Colonic mucosa (tissue), 4 donors: ENCODE measurements at regions not wholly inside any gene's neighbourhood (a gene's known extent, or its start where the extent isn't known, plus 50 kb on each side); places are given as distances from the start of the nearest gene placed in this dataset.

Source experiments
- DNase-seq: peaks from one replicate; pipeline ENCODE4 v3.0.0-alpha.2; 2020
- H3K27ac ChIP-seq: fragments of 200-600 bp; one replicate; pipeline ENCODE4 v1.8.0; 2021
- H3K27me3 ChIP-seq: fragments of 200-600 bp; one replicate; pipeline ENCODE4 v1.8.0; 2021
- H3K36me3 ChIP-seq: fragments of 200-600 bp; one replicate; pipeline ENCODE4 v1.8.0; 2021
- H3K4me1 ChIP-seq: fragments of 200-600 bp; one replicate; pipeline ENCODE4 v1.8.0; 2021; ENCODE audit warnings: mild to moderate bottlenecking
- H3K4me3 ChIP-seq: fragments of 200-600 bp; one replicate; pipeline ENCODE4 v1.8.0; 2021
- H3K9ac ChIP-seq, 2 donors: one replicate each; pipeline ENCODE4 v1.7.0; 2013; ENCODE audit warnings: control low read depth in 2 of 2, low read depth in 2 of 2, low read length in 2 of 2
- H3K9me3 ChIP-seq: fragments of 200-600 bp; one replicate; pipeline ENCODE4 v1.8.0; 2021
- CTCF ChIP-seq: fragments of 200-600 bp; IDR thresholded peaks from one replicate; pipeline ENCODE4 v1.8.0; 2022; ENCODE audit warnings: antibody characterized with exemption, mild to moderate bottlenecking
- intact Hi-C: fragments of 100-400 bp; cut with DNase I; formaldehyde crosslinking; loops from one replicate; pipeline ENCODE4 v1.14.1; 2022
- donor health status: healthy.
- donor health status: DM: no; HTN: no; CAD: no.
- donor health status: DM: no; HTN: no; CAD: no.

DNA sequence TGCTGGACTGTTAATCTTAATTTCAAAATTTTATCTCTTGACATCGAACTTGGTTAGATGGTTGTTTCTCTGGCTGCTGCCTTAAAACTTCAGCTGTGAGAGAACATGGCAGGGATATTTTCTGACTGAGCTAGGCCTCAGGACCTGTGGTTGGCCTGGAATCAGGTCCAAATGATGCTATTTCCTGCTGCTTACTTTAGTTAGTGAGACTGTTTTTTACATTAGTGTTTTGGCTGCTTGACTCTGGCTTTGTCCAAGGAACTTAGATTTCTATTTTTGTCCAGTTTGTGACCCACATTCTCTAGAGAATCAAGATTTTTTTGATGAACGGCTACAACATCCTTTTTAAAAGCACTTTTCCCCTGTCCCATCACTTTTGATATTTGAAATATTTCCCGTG, 497.9 kb upstream of the SGO1 start:
- H3K27me3 ChIP-seq, result no peaks in the 10 kb centered on the region
- intact Hi-C loops, result no loop called here
- DNase-seq, result no peak
- TF ChIP-seq CTCF, result no peak
- H3K4me1 ChIP-seq, result no peaks in the 10 kb centered on the region
- no peaks in the 10 kb centered on the region for H3K9me3 ChIP-seq
- H3K9ac ChIP-seq, result no peak overlapping the region
- H3K36me3 ChIP-seq, result no peaks in the 10 kb centered on the region
- H3K4me3 ChIP-seq, result no peak overlapping the region
- no peak overlapping the region for H3K27ac ChIP-seq

DNA sequence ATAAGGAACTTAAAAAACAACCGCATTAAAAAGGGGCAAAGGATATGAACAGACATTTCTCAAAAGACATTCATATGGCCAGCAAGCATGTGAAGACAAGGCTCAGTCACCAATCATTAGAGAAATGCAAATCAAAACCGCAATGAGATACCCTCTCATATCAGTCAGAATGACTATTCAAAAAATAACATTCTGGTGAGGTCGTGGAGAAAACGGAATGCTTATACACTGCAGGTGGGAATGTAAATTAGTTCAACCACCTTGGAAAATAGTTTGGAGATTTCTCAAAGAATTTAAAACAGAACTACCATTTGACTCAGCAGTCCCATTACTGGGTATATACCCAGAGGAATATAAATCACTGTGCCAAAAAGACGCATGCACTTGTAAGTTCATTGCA, 496.6 kb upstream of the SGO1 start:
- Histone ChIP-seq H3K27me3 (no peaks in the 10 kb centered on the region), H3K36me3 (no peaks in the 10 kb centered on the region), H3K4me3 (no peak overlapping the region), H3K9me3 (no peaks in the 10 kb centered on the region), H3K27ac (no peak overlapping the region), H3K9ac (no peak overlapping the region), H3K4me1 (no peaks in the 10 kb centered on the region)
- no peak for TF ChIP-seq CTCF
- intact Hi-C loops, result no loop called here
- DNase-seq, result no peak

- no peak overlapping the region for H3K4me3 ChIP-seq
- no peak overlapping the region for H3K9ac ChIP-seq
- H3K36me3 ChIP-seq, result no peaks in the 10 kb centered on the region
- TF ChIP-seq CTCF, result no peak
- H3K27me3 ChIP-seq, result no peaks in the 10 kb centered on the region
- no peaks in the 10 kb centered on the region for H3K4me1 ChIP-seq
- DNase-seq, result no peak
- no peak overlapping the region for H3K27ac ChIP-seq
- no peaks in the 10 kb centered on the region for H3K9me3 ChIP-seq
- intact Hi-C loops, result no loop called here
Measured at GRCh38 chr3:20680990-20681628, 495.1 kb upstream of the SGO1 start.

- H3K9ac ChIP-seq, result no peak overlapping the region
- H3K4me1 ChIP-seq, result no peaks in the 10 kb centered on the region
- H3K27me3 ChIP-seq, result no peaks in the 10 kb centered on the region
- H3K27ac ChIP-seq, result no peak overlapping the region
- DNase-seq, result no peak
- no peaks in the 10 kb centered on the region for H3K9me3 ChIP-seq
- intact Hi-C loops, result no loop called here
- no peak for TF ChIP-seq CTCF
- no peaks in the 10 kb centered on the region for H3K36me3 ChIP-seq
- H3K4me3 ChIP-seq, result no peak overlapping the region
Measured at GRCh38 chr3:20673866-20674265, 487.9 kb upstream of the SGO1 start.

- Histone ChIP-seq H3K9me3 (no peaks in the 10 kb centered on the region), H3K4me3 (no peak overlapping the region), H3K36me3 (no peaks in the 10 kb centered on the region), H3K4me1 (no peaks in the 10 kb centered on the region), H3K27ac (no peak overlapping the region), H3K9ac (no peak overlapping the region), H3K27me3 (no peaks in the 10 kb centered on the region)
- no peak for DNase-seq
- no peak for TF ChIP-seq CTCF
- intact Hi-C loops, result no loop called here
Measured at GRCh38 chr3:20669675-20670074, 483.7 kb upstream of the SGO1 start.
